HG03575 (cell line): ENCODE measurements at regions not wholly inside any gene's neighbourhood (a gene's known extent, or its start where the extent isn't known, plus 50 kb on each side); places are given as distances from the start of the nearest gene placed in this dataset.

Experiments
- ATAC-seq: cut with Tn5 transposase; IDR thresholded peaks from one replicate; pipeline ENCODE4 v1.9.1; 2021; ENCODE audit not compliant: unreplicated experiment, insufficient number of reproducible peaks, low FRiP score; ENCODE audit errors: extremely low read depth

- ATAC-seq, result no peak
Observed at GRCh38 chr1:214957330-214958137, 125.0 kb upstream of the KCNK2 start.

DNA sequence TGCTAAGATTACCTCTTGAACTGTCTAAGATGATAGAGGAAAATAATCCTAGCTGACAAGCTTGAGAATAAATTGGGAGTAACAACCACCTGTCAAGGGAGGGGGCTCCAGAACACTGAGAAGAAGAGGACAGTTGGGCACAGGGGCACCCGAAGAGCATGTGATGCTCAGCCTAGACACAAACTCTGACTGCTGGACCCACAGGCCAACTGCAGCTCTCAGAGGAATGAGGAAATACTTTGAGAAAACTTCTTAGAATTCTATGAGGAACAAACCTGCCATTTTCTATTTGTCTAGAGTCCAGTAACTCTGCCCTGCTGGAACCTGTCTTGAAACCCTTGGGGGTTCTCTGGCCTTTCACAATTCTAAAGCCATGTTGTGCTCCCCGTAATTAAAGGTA is 124.1 kb upstream of the KCNK2 start:
- ATAC-seq, result no peak

GRCh38 chr1:214966346-214966745 is 116.2 kb upstream of the KCNK2 start:
- no peak for ATAC-seq

- ATAC-seq, result no peak
Observed at GRCh38 chr1:214967865-214968575, 114.5 kb upstream of the KCNK2 start.

- no peak for ATAC-seq
Observed at GRCh38 chr1:214970016-214970415, 112.5 kb upstream of the KCNK2 start.

DNA sequence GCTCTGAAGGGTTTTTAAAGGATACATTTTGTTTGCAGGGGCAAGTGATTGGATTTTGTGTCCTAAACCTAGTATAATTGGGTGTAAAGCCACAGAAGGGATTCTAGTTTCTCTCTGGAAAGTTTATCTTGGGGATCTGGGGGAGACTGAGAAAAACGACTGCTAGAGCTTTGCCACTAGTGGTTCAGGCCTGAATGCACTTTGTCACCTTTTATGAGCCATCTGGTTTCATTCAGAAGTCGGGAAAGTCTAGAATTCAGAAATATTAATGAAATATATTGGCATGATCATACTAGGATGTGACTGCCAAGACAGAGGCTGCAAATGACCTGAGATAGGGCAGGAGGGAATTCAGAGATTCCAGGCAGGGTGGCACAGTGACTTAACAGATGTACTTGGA is 111.5 kb upstream of the KCNK2 start:
- no peak for ATAC-seq

DNA sequence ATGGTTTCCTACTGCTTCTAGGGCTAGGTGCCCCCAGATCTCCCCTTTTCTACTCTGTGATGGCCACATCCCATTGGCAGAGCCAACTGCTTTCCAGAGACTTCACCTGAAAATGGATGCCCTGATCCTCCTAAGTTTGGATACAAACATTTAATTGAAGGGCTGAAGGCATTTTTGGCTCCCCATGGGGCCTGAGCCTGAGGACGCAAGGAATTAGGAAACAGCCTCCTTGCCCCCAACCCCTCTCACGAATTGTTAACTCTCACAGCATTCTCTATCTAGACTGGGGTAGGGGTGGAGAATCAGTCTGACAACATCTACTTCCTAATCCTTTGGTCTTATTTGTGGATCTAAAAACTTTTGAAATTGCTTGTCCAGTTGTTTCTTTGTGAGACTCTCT is 108.5 kb upstream of the KCNK2 start:
- no peak for ATAC-seq

GRCh38 chr1:214976665-214977064 is 105.9 kb upstream of the KCNK2 start:
- ATAC-seq, result no peak

DNA sequence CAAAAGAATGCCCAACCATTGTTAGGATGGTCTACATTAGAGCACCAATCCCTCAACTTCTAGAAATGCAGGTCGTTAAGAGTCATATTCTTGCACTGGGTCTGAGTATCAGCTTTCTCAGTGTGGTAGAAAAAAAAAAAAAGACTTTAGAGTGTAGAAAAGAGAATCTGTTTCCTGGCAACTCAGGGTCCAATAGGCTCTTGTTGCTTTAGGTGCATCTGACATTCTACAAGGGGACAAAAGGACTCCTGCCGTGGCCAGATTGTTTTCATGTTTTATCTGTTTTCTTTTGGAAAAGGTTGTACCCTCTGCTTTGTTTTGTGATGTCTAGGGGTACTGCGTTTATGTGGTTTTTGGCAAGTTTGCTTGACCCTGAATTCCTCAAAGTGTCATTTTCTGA is 105.4 kb upstream of the KCNK2 start:
- ATAC-seq, result no peak

DNA sequence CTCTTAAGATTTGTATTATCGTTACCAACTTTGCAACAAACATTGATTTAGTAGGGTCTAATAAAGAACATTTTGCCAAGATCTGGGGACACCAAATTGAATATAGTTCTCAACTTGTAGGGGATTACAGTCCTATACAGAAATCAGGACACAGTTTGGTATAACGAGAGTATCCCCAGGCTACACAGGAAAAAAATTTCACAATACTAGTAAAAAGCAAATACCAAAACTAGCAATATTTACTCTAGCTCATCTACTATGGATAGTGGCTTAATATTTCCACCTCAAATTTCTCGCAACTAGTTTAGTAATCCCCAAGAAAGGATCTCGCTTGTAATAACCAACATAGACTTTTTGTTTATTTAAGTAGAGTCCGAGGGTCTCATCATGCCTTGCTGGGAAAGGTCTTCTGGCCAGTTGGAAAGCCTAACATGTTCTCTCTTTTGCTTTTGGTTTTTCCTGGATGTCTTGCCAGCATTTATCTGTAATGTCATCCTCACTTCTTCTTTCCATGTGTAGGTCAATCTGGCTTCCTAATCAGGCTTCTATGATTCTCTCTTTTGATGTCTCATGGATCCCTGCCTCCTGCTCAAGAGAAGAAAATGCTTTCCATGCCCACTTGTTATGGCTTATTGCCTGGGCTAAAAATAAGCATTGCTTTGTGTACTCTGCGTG is 104.7 kb upstream of the KCNK2 start:
- no peak for ATAC-seq

GRCh38 chr1:214979191-214979590 is 103.3 kb upstream of the KCNK2 start:
- no peak for ATAC-seq

DNA sequence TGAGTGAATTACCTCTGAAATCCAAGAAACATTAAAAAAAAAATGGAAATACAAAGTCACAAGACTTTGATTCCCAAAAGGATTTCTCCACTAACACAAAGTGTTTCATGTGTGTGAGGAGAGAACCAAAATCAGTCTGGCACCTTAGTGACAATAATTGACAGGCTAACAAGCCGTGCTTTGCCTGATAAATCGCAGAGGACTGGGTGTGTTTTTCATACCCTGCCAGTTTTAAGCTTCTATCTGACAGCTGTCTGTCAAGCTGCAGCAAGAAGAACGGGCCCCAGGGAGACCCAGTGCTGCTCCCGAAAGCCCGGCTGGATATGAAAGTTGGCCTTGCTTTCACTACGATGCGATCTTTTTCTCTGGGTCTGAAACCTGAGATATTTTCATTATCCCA is 101.6 kb upstream of the KCNK2 start:
- ATAC-seq, result no peak

DNA sequence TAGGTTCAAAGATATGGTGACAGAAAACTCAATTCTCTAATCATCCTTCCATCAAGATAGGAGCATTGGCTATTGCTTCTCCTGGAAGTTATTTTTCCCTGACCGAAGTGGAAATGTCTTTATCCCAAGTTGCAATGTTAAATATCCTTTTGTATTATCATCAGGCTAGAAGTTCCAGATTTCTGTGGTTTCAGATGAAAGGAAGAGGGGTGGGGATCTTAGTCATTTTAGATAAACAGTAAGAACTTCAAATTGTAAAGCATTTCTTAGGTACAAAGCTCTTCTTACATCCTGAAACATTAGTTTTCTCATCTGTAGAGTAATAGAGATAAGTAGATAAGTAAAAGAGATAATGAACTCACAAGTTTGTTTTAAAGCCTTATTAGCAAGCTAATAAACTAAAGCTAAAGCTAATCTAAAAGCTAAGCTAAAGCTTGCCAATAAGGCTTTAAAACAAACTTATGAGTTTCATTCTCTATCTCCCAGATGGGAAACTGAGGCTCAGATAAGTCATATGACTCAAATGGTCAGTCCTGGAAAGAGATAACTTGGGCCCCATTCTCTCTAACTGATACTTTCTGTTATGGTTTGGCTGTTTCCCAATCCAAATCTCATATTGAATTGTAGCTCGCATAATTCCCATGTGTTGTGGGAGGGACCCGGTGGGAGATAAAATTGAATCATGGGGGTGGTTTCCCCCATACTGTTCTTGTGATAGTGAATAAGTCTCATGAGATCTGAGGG is 99.2 kb upstream of the KCNK2 start:
- ATAC-seq, result no peak

DNA sequence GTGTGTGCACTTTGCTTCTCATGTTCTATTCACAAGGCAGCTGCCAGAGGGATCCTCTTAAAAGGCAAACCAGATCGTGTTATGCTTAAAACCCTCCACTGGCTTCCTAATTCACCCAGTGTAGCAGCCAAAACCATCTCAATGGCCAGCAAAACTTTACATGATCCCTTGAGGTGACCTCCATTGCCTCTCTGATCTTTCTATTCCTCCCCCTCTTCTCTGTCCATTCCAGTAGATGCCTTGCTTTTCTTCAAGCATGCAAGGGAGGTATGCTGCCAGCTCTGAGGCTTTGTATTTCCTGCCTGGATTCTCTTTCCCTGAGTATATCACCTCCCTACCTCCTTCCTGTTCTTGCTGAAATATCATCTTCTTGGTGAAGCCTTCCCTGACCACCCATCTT is 93.2 kb upstream of the KCNK2 start:
- ATAC-seq, result no peak

- ATAC-seq, result no peak
Observed at GRCh38 chr1:214990619-214991018, 91.9 kb upstream of the KCNK2 start.

- ATAC-seq, result no peak
Observed at GRCh38 chr1:214991691-214992315, 90.7 kb upstream of the KCNK2 start.

- ATAC-seq, result no peak
Observed at GRCh38 chr1:214993419-214993818, 89.1 kb upstream of the KCNK2 start.

- no peak for ATAC-seq
Observed at GRCh38 chr1:214997685-214998084, 84.9 kb upstream of the KCNK2 start.

DNA sequence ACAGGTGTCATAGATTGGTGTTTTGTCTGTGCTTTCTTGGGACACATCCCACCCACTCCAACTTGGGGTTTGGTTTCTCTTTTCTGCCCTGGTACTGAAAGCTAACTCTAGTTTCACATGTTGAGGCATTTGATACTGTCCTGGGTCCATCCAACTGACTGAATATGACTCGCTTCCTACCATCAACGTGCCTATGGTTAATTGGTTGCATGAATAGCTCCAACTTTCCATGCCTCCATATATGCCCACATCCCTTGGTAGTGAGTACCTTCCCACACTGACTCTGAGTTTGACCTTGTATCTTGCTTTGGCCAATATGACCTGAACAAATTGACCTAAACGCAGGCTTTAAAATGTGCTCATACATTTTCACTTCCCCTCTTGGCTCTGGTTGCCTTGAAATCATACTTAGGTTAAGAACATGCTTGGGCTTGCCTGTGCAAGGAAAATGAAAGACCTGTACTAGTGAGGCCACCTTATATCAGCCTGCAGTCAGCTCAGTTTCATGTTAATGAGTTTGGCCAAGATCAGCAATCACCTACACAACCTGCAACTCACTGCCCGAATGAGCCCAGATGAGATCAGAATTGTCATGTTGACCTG is 81.0 kb upstream of the KCNK2 start:
- peak; percentile 92 for ATAC-seq
